IMR-90 (cell line): ENCODE measurements at regions not wholly inside any gene's neighbourhood (a gene's known extent, or its start where the extent isn't known, plus 50 kb on each side); places are given as distances from the start of the nearest gene placed in this dataset.

ENCODE experiments used
- BHLHE40 ChIP-seq: fragments of 150-350 bp; IDR thresholded peaks from 2 replicates; pipeline ENCODE4 v1.6.1; 2016; ENCODE audit warnings: mild to moderate bottlenecking, low read depth, low read length
- CEBPB ChIP-seq: IDR thresholded peaks from 2 replicates; pipeline ENCODE4 v1.6.1; 2012; ENCODE audit warnings: low read depth, low read length, improper control_type of control experiment
- CHD1 ChIP-seq: IDR thresholded peaks from 2 replicates; pipeline ENCODE4 v1.6.1; 2012; ENCODE audit warnings: low read depth, low read length, improper control_type of control experiment
- CTCF ChIP-seq: conservative IDR thresholded peaks from 2 replicates; pipeline ENCODE4 v1.5.1; 2012; ENCODE audit warnings: mild to moderate bottlenecking, low read depth, low read length, improper control_type of control experiment
- FOS ChIP-seq: fragments of 150-350 bp; IDR thresholded peaks from 2 replicates; pipeline ENCODE4 v1.6.1; 2016; ENCODE audit warnings: low read depth, low read length
- MAZ ChIP-seq: IDR thresholded peaks from 2 replicates; pipeline ENCODE4 v1.6.1; 2012; ENCODE audit warnings: low read depth, mild to moderate bottlenecking, low read length, improper control_type of control experiment, moderate library complexity, borderline replicate concordance
- MXI1 ChIP-seq: IDR thresholded peaks from 2 replicates; pipeline ENCODE4 v1.6.1; 2012; ENCODE audit warnings: low read depth, mild to moderate bottlenecking, low read length, moderate library complexity, borderline replicate concordance
- POLR2A ChIP-seq: IDR thresholded peaks from 2 replicates; pipeline ENCODE4 v1.6.1; 2012; ENCODE audit warnings: mild to moderate bottlenecking, low read depth, low read length
- RAD21 ChIP-seq: IDR thresholded peaks from 2 replicates; pipeline ENCODE4 v1.6.1; 2012; ENCODE audit warnings: low read length, improper control_type of control experiment
- RCOR1 ChIP-seq: IDR thresholded peaks from 2 replicates; pipeline ENCODE4 v1.6.1; 2012; ENCODE audit warnings: mild to moderate bottlenecking, low read length, improper control_type of control experiment; ENCODE audit not compliant: insufficient replicate concordance
- RFX5 ChIP-seq: IDR thresholded peaks from 2 replicates; pipeline ENCODE4 v1.8.0; 2012; ENCODE audit warnings: low read depth, mild to moderate bottlenecking, low read length, moderate library complexity
- SMC3 ChIP-seq: fragments of 150-350 bp; IDR thresholded peaks from 2 replicates; pipeline ENCODE4 v1.6.1; 2016; ENCODE audit warnings: low read depth, mild to moderate bottlenecking, antibody characterized with exemption, low read length, moderate library complexity
- USF2 ChIP-seq: fragments of 150-350 bp; IDR thresholded peaks from 2 replicates; pipeline ENCODE4 v1.6.1; 2017; ENCODE audit warnings: mild to moderate bottlenecking, antibody characterized with exemption, low read length, low read depth
- TF ChIP-seq, protein P1 (sequence below): fragments of 150-350 bp; IDR thresholded peaks from 2 replicates; pipeline ENCODE4 v1.6.1; 2016; ENCODE audit warnings: low read depth, mild to moderate bottlenecking, low read length, moderate library complexity, borderline replicate concordance

DNA sequence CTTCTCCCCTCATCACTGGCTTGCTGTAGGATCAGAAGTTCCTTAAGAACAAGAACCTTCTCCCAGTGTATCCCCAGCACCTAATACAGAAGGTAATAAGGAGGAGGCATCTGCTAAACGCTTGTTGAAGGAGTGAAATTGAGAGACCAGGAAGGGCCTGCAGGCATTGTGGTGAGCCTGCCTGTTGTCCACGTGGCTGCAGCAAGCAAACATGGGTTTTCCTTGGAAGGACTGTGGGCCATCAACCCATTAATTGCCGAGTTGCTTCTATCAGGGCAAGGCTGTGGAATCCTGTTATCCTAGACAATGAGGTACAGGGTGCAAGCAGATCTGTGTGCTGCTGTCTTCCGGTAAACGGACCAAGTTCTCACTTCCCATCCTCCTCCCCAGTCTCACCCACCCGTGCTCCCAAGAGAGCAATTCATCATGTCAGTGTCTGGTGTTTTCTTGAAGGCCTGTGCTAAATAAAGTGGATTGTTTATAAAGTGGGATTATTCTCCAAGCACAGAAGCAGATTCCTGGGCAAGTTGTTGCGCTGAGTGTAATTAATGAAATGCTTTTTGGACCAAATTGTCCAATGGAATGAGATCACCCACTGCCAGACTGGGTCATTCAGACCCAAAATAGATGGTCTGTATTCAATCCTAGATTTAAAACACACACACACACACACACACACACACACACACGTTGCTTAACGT, 164.6 kb upstream of the CDYL start:
- TF ChIP-seq CTCF (no peak), POLR2A (no peak), CHD1 (no peak), RFX5 (no peak), RCOR1 (no peak), USF2 (no peak), CEBPB (no peak), SMC3 (no peak), MXI1 (no peak), FOS (no peak), BHLHE40 (no peak), MAZ (no peak), RAD21 (no peak)
- TF ChIP-seq, protein P1, sequence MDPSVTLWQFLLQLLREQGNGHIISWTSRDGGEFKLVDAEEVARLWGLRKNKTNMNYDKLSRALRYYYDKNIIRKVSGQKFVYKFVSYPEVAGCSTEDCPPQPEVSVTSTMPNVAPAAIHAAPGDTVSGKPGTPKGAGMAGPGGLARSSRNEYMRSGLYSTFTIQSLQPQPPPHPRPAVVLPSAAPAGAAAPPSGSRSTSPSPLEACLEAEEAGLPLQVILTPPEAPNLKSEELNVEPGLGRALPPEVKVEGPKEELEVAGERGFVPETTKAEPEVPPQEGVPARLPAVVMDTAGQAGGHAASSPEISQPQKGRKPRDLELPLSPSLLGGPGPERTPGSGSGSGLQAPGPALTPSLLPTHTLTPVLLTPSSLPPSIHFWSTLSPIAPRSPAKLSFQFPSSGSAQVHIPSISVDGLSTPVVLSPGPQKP = no peak
